ENCODE measurements at regions not wholly inside any gene's neighbourhood (a gene's known extent, or its start where the extent isn't known, plus 50 kb on each side); places are given as distances from the start of the nearest gene placed in this dataset.

GRCh38 chr3:18044971-18045880 lies 302.8 kb upstream of the TBC1D5 start:
- no peak for ATAC-seq (ENCODE audit: poor library complexity)
- Histone ChIP-seq H3K4me1 (ENCODE audit: insufficient read depth, low read length) (no peaks in the 10 kb centered on the region), H3K9me3 (ENCODE audit: control insufficient read depth in 1 of 2, insufficient read depth in 1 of 2, low read length in 2 of 2) (no peaks in the 10 kb centered on the region), H3K4me3 (ENCODE audit: low read length) (no peak overlapping the region), H3K27ac (ENCODE audit: low read depth in 1 of 2, low read length in 2 of 2) (no peak overlapping the region), H3K36me3 (ENCODE audit: insufficient read depth, low read length) (no peaks in the 10 kb centered on the region), H3K27me3 (ENCODE audit: control insufficient read depth in 1 of 2, insufficient read depth in 2 of 2, low read length in 2 of 2) (no peaks in the 10 kb centered on the region)
- no peak for TF ChIP-seq CTCF (IDR thresholded peaks at IDR 0.05)
- ChIA-PET POLR2A (no interaction called here), CTCF (no interaction called here)
- no peaks in the 10 kb centered on the region for H3K9me3 Mint-ChIP-seq
- H3K4me3 Mint-ChIP-seq: no peak overlapping the region
- peaks cover 5% of the 10 kb centered on the region for H3K27me3 Mint-ChIP-seq
- no peak overlapping the region for H3K27ac Mint-ChIP-seq
- no peaks in the 10 kb centered on the region for H3K36me3 Mint-ChIP-seq (ENCODE audit: low read depth)
- DNase-seq: no peak
- intact Hi-C loops (cut with DNase I, micrococcal nuclease): no loop called here
- H3K4me1 Mint-ChIP-seq (ENCODE audit: low read depth): no peaks in the 10 kb centered on the region

DNA sequence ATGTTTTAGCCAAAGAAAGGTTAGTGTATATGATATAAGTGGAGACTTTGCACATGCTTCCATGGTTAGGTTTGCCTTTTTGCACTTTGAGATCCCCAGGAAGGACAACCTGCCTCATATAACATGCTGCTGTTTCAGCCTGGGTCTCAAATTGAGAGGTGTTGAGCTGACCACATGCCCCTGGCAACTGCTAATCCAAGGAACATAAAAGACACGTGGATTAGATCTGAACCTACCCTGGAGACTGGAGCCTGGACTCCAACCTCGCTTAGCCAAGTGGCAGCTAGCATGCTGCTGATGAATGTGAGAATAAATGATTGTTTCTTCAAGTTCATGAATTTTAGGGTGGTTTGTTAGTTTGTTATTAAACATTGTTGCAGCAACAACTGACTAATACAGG lies 301.8 kb upstream of the TBC1D5 start:
- no peaks in the 10 kb centered on the region for H3K36me3 ChIP-seq (ENCODE audit: insufficient read depth, low read length)
- ATAC-seq (ENCODE audit: poor library complexity) (no peak), DNase-seq (no peak)
- no peaks in the 10 kb centered on the region for H3K9me3 ChIP-seq (ENCODE audit: control insufficient read depth in 1 of 2, insufficient read depth in 1 of 2, low read length in 2 of 2)
- no peaks in the 10 kb centered on the region for H3K36me3 Mint-ChIP-seq (ENCODE audit: low read depth)
- no peak overlapping the region for H3K4me3 Mint-ChIP-seq
- intact Hi-C loops (cut with DNase I, micrococcal nuclease): no loop called here
- no peak overlapping the region for H3K27ac ChIP-seq (ENCODE audit: low read depth in 1 of 2, low read length in 2 of 2)
- peaks cover 5% of the 10 kb centered on the region for H3K27me3 Mint-ChIP-seq
- H3K4me1 ChIP-seq (ENCODE audit: insufficient read depth, low read length): no peaks in the 10 kb centered on the region
- H3K27me3 ChIP-seq (ENCODE audit: control insufficient read depth in 1 of 2, insufficient read depth in 2 of 2, low read length in 2 of 2): no peaks in the 10 kb centered on the region
- POLR2A ChIA-PET: no interaction called here
- no peak overlapping the region for H3K27ac Mint-ChIP-seq
- no peaks in the 10 kb centered on the region for H3K4me1 Mint-ChIP-seq (ENCODE audit: low read depth)
- CTCF ChIA-PET: no interaction called here
- no peak overlapping the region for H3K4me3 ChIP-seq (ENCODE audit: low read length)
- no peak for TF ChIP-seq CTCF (IDR thresholded peaks at IDR 0.05)
- no peaks in the 10 kb centered on the region for H3K9me3 Mint-ChIP-seq

GRCh38 chr3:18036450-18036815 lies 294.0 kb upstream of the TBC1D5 start:
- DNase-seq (no peak), ATAC-seq (ENCODE audit: poor library complexity) (no peak)
- H3K36me3 Mint-ChIP-seq (ENCODE audit: low read depth): no peaks in the 10 kb centered on the region
- H3K9me3 Mint-ChIP-seq: no peaks in the 10 kb centered on the region
- Histone ChIP-seq H3K9me3 (ENCODE audit: control insufficient read depth in 1 of 2, insufficient read depth in 1 of 2, low read length in 2 of 2) (no peaks in the 10 kb centered on the region), H3K4me1 (ENCODE audit: insufficient read depth, low read length) (no peaks in the 10 kb centered on the region), H3K27ac (ENCODE audit: low read depth in 1 of 2, low read length in 2 of 2) (no peak overlapping the region), H3K36me3 (ENCODE audit: insufficient read depth, low read length) (no peaks in the 10 kb centered on the region), H3K27me3 (ENCODE audit: control insufficient read depth in 1 of 2, insufficient read depth in 2 of 2, low read length in 2 of 2) (no peaks in the 10 kb centered on the region), H3K4me3 (ENCODE audit: low read length) (no peak overlapping the region)
- intact Hi-C loops (cut with DNase I, micrococcal nuclease): no loop called here
- POLR2A ChIA-PET: no interaction called here
- no peaks in the 10 kb centered on the region for H3K27me3 Mint-ChIP-seq
- CTCF ChIA-PET: interaction anchor here (0.7 to 0.8 kb wide), 2 partner anchors 9 to 205 kb away, joined by 3 read pairs; no protein-coding TSS in a partner anchor
- H3K4me3 Mint-ChIP-seq: no peak overlapping the region
- no peak overlapping the region for H3K27ac Mint-ChIP-seq
- TF ChIP-seq CTCF (IDR thresholded peaks at IDR 0.05): no peak
- no peaks in the 10 kb centered on the region for H3K4me1 Mint-ChIP-seq (ENCODE audit: low read depth)
